ENCODE measurements at regions not wholly inside any gene's neighbourhood (a gene's known extent, or its start where the extent isn't known, plus 50 kb on each side); places are given as distances from the start of the nearest gene placed in this dataset.
A peak's percentile ranks its signal among the peaks of the same experiment; 100 is the strongest.
"Not testable (repeated sequence)": the region's sequence is repeated elsewhere in the genome, so short reads cannot be mapped to it uniquely, and the experiment has no call there.

DNA sequence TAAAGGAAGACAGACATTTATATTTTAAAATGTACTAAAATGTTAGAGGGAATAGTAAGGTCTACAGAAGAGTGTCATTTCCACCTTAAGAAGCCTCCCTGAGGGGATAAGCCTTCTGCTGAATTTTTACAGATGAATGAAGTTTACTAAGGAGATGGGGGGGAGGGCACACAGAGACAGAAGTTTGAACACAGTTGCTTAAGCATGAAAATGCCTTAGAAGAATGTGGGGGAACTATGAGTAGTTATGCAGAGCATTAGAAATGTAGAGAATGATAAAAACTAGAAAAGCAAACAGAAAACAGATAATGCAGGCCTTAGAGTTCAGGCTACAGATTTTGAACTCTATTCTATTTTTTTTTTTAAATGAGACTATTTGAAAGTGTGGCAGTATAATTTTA, 232.2 kb upstream of the VLDLR start (continued):
- TF ChIP-seq, protein P1, sequence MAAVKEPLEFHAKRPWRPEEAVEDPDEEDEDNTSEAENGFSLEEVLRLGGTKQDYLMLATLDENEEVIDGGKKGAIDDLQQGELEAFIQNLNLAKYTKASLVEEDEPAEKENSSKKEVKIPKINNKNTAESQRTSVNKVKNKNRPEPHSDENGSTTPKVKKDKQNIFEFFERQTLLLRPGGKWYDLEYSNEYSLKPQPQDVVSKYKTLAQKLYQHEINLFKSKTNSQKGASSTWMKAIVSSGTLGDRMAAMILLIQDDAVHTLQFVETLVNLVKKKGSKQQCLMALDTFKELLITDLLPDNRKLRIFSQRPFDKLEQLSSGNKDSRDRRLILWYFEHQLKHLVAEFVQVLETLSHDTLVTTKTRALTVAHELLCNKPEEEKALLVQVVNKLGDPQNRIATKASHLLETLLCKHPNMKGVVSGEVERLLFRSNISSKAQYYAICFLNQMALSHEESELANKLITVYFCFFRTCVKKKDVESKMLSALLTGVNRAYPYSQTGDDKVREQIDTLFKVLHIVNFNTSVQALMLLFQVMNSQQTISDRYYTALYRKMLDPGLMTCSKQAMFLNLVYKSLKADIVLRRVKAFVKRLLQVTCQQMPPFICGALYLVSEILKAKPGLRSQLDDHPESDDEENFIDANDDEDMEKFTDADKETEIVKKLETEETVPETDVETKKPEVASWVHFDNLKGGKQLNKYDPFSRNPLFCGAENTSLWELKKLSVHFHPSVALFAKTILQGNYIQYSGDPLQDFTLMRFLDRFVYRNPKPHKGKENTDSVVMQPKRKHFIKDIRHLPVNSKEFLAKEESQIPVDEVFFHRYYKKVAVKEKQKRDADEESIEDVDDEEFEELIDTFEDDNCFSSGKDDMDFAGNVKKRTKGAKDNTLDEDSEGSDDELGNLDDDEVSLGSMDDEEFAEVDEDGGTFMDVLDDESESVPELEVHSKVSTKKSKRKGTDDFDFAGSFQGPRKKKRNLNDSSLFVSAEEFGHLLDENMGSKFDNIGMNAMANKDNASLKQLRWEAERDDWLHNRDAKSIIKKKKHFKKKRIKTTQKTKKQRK (IDR thresholded peaks at IDR 0.05; ENCODE audit: low read depth, low read length): no peak
- no peak for TF ChIP-seq ZZZ3 (IDR thresholded peaks at IDR 0.05; ENCODE audit: control insufficient read depth, insufficient read length, low read depth)
- no peak for TF ChIP-seq CREM (IDR thresholded peaks at IDR 0.05; ENCODE audit: low read depth)
- TF ChIP-seq NFYA (IDR thresholded peaks at IDR 0.05; ENCODE audit: borderline replicate concordance, low read depth, low read length): no peak
- no peak for TF ChIP-seq HDAC2 (IDR thresholded peaks at IDR 0.05)
- TF ChIP-seq CBFB (IDR thresholded peaks at IDR 0.05; ENCODE audit: low read depth): no peak

DNA sequence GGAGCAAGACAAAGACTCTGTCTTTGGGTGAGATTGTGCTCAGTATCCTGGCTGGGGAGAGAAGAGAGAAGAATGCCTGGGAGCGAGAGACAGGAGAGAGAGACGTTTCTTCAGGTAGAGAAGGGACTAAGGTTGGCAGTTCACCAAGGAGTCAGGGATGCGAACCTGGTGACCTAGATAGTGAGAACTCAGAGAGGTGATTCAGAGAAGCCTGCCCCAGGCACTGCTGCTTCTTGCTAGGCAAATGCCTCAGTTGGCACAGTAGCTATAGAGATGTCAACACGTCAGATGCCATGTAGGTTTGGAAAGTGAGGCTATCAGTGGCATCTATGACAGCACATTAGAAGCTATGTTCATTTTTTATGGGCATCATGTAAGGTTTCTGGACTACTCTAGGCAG, 231.6 kb upstream of the VLDLR start:
- no peak for ATAC-seq
- no peaks in the 10 kb centered on the region for H3K36me3 ChIP-seq (ENCODE audit: control insufficient read depth in 2 of 2, insufficient read depth in 2 of 2, low read length in 1 of 2)
- FAIRE-seq: no peak

GRCh38 chr9:2391509-2392132, 230.0 kb upstream of the VLDLR start:
- H4K20me1 ChIP-seq (ENCODE audit: control insufficient read depth, insufficient read depth); ATAC-seq; SMC1A ChIA-PET (ENCODE audit: uncharacterized antibody, unreplicated experiment); H3K4me3 ChIP-seq; RAD21 ChIA-PET (ENCODE audit: unreplicated experiment); in situ Hi-C loops (cut with MboI); POLR2A ChIA-PET; H3K9me3 ChIP-seq (replicated peaks; ENCODE audit: control insufficient read depth, insufficient read depth, low read length); H3K79me2 ChIP-seq (ENCODE audit: control insufficient read depth, insufficient read depth, low read length); H3K27ac ChIP-seq (ENCODE audit: control insufficient read depth, insufficient read depth); CTCF ChIA-PET; H3K36me3 ChIP-seq (ENCODE audit: control insufficient read depth in 2 of 2, insufficient read depth in 2 of 2, low read length in 1 of 2); DNase-seq (ENCODE audit: low read depth, low spot score); BruUV-seq (replicated peaks); H2AFZ ChIP-seq (ENCODE audit: control insufficient read depth, low read depth, low read length); H3K4me2 ChIP-seq (ENCODE audit: control insufficient read depth, insufficient read depth); H3K9ac ChIP-seq (ENCODE audit: control insufficient read depth, insufficient read depth, low read length); H3K4me1 ChIP-seq (ENCODE audit: control insufficient read depth, insufficient read depth, low read length); intact Hi-C loops (cut with micrococcal nuclease; ENCODE audit: unreplicated experiment); H3K27me3 ChIP-seq (replicated peaks in 1 of 2; ENCODE audit: control insufficient read depth in 2 of 2, insufficient read depth in 2 of 2, low read length in 1 of 2): not testable (repeated sequence)
- FAIRE-seq: peak; percentile 68

More for the DNA sequence above, 231.6 kb upstream of the VLDLR start:
- intact Hi-C loops (cut with micrococcal nuclease; ENCODE audit: unreplicated experiment): no loop called here
- no peaks in the 10 kb centered on the region for H3K79me2 ChIP-seq (ENCODE audit: control insufficient read depth, insufficient read depth, low read length)
- DNase-seq (ENCODE audit: low read depth, low spot score): no peak
- WGBS (ENCODE audit: insufficient coverage, insufficient replicate concordance, low lambda C conversion rate, missing lambda C conversion rate): 30% methylated on average over 4 of the region's 4 CpGs
- H2AFZ ChIP-seq (ENCODE audit: control insufficient read depth, low read depth, low read length): no peak overlapping the region
- in situ Hi-C loops (cut with MboI): no loop called here
- no peak overlapping the region for H3K27ac ChIP-seq (ENCODE audit: control insufficient read depth, insufficient read depth)
- H3K27me3 ChIP-seq (replicated peaks in 1 of 2; ENCODE audit: control insufficient read depth in 2 of 2, insufficient read depth in 2 of 2, low read length in 1 of 2): no peaks in the 10 kb centered on the region
- H4K20me1 ChIP-seq (ENCODE audit: control insufficient read depth, insufficient read depth): no peaks in the 10 kb centered on the region
- no peaks in the 10 kb centered on the region for H3K4me1 ChIP-seq (ENCODE audit: control insufficient read depth, insufficient read depth, low read length)
- BruUV-seq (replicated peaks): no TSS peak
- ChIA-PET SMC1A (ENCODE audit: uncharacterized antibody, unreplicated experiment) (interaction anchor here (1.3 kb wide), 1 partner anchor 338 kb away, joined by 4 read pairs; no protein-coding TSS in a partner anchor), RAD21 (ENCODE audit: unreplicated experiment) (no interaction called here), POLR2A (no interaction called here), CTCF (interaction anchor here (1.1 kb wide), 1 partner anchor 22 kb away, joined by 4 read pairs; no protein-coding TSS in a partner anchor)
- H3K4me2 ChIP-seq (ENCODE audit: control insufficient read depth, insufficient read depth): no peak overlapping the region
- no peak for TF ChIP-seq ATF7 (IDR thresholded peaks at IDR 0.05; ENCODE audit: low read depth)
- no peak for TF ChIP-seq EED (IDR thresholded peaks at IDR 0.05; ENCODE audit: low read depth)
- no peak for TF ChIP-seq NBN (IDR thresholded peaks at IDR 0.05)
- no peak for TF ChIP-seq HDGF (IDR thresholded peaks at IDR 0.05)
- H3K4me3 ChIP-seq: no peak overlapping the region
- H3K9me3 ChIP-seq (replicated peaks; ENCODE audit: control insufficient read depth, insufficient read depth, low read length): no peaks in the 10 kb centered on the region
- no peak overlapping the region for H3K9ac ChIP-seq (ENCODE audit: control insufficient read depth, insufficient read depth, low read length)
